ENCODE measurements at regions not wholly inside any gene's neighbourhood (a gene's known extent, or its start where the extent isn't known, plus 50 kb on each side); places are given as distances from the start of the nearest gene placed in this dataset.

GRCh38 chr5:99000876-99001275 is 72.1 kb upstream of the CHD1 start:
- Histone ChIP-seq H3K4me3 (no peak overlapping the region), H3K4me1 (no peaks in the 10 kb centered on the region), H3K9me3 (no peaks in the 10 kb centered on the region), H3K36me3 (no peaks in the 10 kb centered on the region), H3K27ac (no peak overlapping the region), H3K27me3 (no peaks in the 10 kb centered on the region)
- no peak for ATAC-seq
- no peak for TF ChIP-seq CTCF (IDR thresholded peaks at IDR 0.05)
- DNase-seq = no peak
- intact Hi-C loops (cut with DNase I) = no loop called here

GRCh38 chr5:99000221-99000620 is 71.4 kb upstream of the CHD1 start:
- Histone ChIP-seq H3K9me3 (no peaks in the 10 kb centered on the region), H3K36me3 (no peaks in the 10 kb centered on the region), H3K4me3 (no peak overlapping the region), H3K27ac (no peak overlapping the region), H3K4me1 (no peaks in the 10 kb centered on the region), H3K27me3 (no peaks in the 10 kb centered on the region)
- ATAC-seq (no peak), DNase-seq (no peak)
- no peak for TF ChIP-seq CTCF (IDR thresholded peaks at IDR 0.05)
- intact Hi-C loops (cut with DNase I) = no loop called here

GRCh38 chr5:98999631-99000030 is 70.8 kb upstream of the CHD1 start:
- Histone ChIP-seq H3K27ac (no peak overlapping the region), H3K36me3 (no peaks in the 10 kb centered on the region), H3K4me3 (no peak overlapping the region), H3K9me3 (no peaks in the 10 kb centered on the region), H3K4me1 (no peaks in the 10 kb centered on the region), H3K27me3 (no peaks in the 10 kb centered on the region)
- intact Hi-C loops (cut with DNase I) = no loop called here
- no peak for DNase-seq
- no peak for TF ChIP-seq CTCF (IDR thresholded peaks at IDR 0.05)
- no peak for ATAC-seq

GRCh38 chr5:98997000-98997399 is 68.2 kb upstream of the CHD1 start:
- H3K4me1 ChIP-seq = no peaks in the 10 kb centered on the region
- H3K4me3 ChIP-seq = no peak overlapping the region
- no peak overlapping the region for H3K27ac ChIP-seq
- H3K27me3 ChIP-seq = no peaks in the 10 kb centered on the region
- DNase-seq (no peak), ATAC-seq (no peak)
- H3K36me3 ChIP-seq = no peaks in the 10 kb centered on the region
- intact Hi-C loops (cut with DNase I) = no loop called here
- no peaks in the 10 kb centered on the region for H3K9me3 ChIP-seq
- TF ChIP-seq CTCF (IDR thresholded peaks at IDR 0.05) = no peak

- H3K27me3 ChIP-seq = no peaks in the 10 kb centered on the region
- H3K36me3 ChIP-seq = no peaks in the 10 kb centered on the region
- no peak for DNase-seq
- intact Hi-C loops (cut with DNase I) = no loop called here
- no peak for ATAC-seq
- H3K27ac ChIP-seq = no peak overlapping the region
- no peak overlapping the region for H3K4me3 ChIP-seq
- no peaks in the 10 kb centered on the region for H3K9me3 ChIP-seq
- no peaks in the 10 kb centered on the region for H3K4me1 ChIP-seq
- no peak for TF ChIP-seq CTCF (IDR thresholded peaks at IDR 0.05)
These were observed 65.8 kb upstream of the CHD1 start for GRCh38 chr5:98994611-98995010.

GRCh38 chr5:98993512-98993911 is 64.7 kb upstream of the CHD1 start:
- H3K27ac ChIP-seq = no peak overlapping the region
- H3K27me3 ChIP-seq = no peaks in the 10 kb centered on the region
- DNase-seq (no peak), ATAC-seq (no peak)
- no peaks in the 10 kb centered on the region for H3K9me3 ChIP-seq
- intact Hi-C loops (cut with DNase I) = no loop called here
- H3K4me1 ChIP-seq = no peaks in the 10 kb centered on the region
- H3K36me3 ChIP-seq = no peaks in the 10 kb centered on the region
- no peak overlapping the region for H3K4me3 ChIP-seq
- no peak for TF ChIP-seq CTCF (IDR thresholded peaks at IDR 0.05)
